ENCODE measurements at regions not wholly inside any gene's neighbourhood (a gene's known extent, or its start where the extent isn't known, plus 50 kb on each side); places are given as distances from the start of the nearest gene placed in this dataset.

DNA sequence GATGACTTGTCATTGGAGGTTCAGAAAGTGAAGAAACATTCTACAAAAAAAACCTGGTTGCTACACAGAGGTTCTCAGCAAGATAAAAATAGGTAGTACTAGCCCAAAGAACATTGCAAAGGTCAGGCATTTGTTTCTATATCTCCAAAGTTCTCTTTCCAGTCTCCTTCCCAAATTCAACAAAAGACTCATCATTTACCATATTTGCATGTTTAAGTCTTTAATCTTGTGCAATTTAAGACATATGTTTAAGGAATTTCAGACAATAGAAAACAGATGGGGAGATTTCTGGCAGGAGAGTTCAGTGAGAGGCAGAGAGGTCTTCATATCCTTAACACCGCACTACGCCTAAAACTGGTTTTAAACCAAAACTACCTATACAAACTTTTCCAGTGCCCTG, 173.8 kb upstream of the THBS1 start:
- in situ Hi-C loops (cut with HindIII; ENCODE audit: low pct_unique_long_range_greater_than_20kb, low sequenced_read_pairs) (no loop called here), intact Hi-C loops (cut with micrococcal nuclease; ENCODE audit: unreplicated experiment) (no loop called here)
- ChIA-PET CTCF (no interaction called here), POLR2A (no interaction called here)
- H3K4me3 ChIP-seq (ENCODE audit: low read depth in 2 of 2, low read length in 2 of 2), result no peak overlapping the region
- no TSS peak for BruUV-seq (replicated peaks)
- no peaks in the 10 kb centered on the region for H3K36me3 ChIP-seq (ENCODE audit: control insufficient read depth, insufficient read depth, low read length)
- no peak for TF ChIP-seq REST (IDR thresholded peaks at IDR 0.05; ENCODE audit: insufficient read depth in 1 of 2, low read depth in 2 of 2, low read length in 1 of 2)
- TF ChIP-seq POLR2AphosphoS5 (IDR thresholded peaks at IDR 0.05; ENCODE audit: low read depth, low read length), result no peak
- TF ChIP-seq TCF7L2 (IDR thresholded peaks at IDR 0.05; ENCODE audit: low read depth, low read length), result no peak
- no peak for TF ChIP-seq SIN3A (IDR thresholded peaks at IDR 0.05; ENCODE audit: borderline replicate concordance, insufficient read depth, low read depth, low read length)
- TF ChIP-seq, protein P1, sequence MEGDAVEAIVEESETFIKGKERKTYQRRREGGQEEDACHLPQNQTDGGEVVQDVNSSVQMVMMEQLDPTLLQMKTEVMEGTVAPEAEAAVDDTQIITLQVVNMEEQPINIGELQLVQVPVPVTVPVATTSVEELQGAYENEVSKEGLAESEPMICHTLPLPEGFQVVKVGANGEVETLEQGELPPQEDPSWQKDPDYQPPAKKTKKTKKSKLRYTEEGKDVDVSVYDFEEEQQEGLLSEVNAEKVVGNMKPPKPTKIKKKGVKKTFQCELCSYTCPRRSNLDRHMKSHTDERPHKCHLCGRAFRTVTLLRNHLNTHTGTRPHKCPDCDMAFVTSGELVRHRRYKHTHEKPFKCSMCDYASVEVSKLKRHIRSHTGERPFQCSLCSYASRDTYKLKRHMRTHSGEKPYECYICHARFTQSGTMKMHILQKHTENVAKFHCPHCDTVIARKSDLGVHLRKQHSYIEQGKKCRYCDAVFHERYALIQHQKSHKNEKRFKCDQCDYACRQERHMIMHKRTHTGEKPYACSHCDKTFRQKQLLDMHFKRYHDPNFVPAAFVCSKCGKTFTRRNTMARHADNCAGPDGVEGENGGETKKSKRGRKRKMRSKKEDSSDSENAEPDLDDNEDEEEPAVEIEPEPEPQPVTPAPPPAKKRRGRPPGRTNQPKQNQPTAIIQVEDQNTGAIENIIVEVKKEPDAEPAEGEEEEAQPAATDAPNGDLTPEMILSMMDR (IDR thresholded peaks at IDR 0.05), result no peak
- DNase-seq (ENCODE audit: low read depth, low spot score) (no peak), ATAC-seq (no peak)
- no peak overlapping the region for H3K27ac ChIP-seq (ENCODE audit: low read length)
- H3K9me3 ChIP-seq (ENCODE audit: control insufficient read depth, insufficient read depth, low read depth, low read length), result no peaks in the 10 kb centered on the region
- no peaks in the 10 kb centered on the region for H3K27me3 ChIP-seq (ENCODE audit: control insufficient read depth, insufficient read depth, low read length)
- H3K4me1 ChIP-seq (ENCODE audit: control insufficient read depth, insufficient read depth, low read length), result no peaks in the 10 kb centered on the region

DNA sequence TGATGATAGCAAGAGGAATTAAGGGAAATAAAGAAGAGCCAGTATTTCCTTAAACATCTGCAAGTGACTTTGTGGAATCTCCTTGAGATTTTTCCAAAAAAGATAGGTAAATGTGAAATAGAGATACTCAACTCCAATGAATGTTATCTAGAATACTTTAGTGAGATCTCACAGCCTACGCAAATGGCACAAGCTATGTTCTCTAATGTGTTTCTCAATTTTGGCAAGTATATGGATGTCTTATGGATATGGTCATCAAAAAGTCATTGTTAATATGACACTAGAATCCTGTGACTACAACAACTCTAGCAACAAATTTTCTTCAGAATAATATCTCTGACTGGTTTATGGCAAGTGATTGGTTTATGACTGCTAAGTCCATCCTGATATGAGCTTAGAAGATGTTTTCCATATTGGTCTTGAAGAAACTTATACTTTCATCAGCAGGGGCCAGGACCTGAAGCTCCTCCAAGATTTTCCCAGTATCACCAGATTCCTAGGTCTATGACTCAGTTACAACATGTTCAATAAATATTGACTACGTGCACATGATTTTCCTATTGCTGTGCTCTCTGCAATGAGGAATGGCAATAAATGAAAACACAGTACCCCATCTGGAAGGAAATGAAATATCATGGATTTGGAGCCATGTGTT, 170.9 kb upstream of the THBS1 start:
- DNase-seq (ENCODE audit: low read depth, low spot score), result no peak
- no peaks in the 10 kb centered on the region for H3K4me1 ChIP-seq (ENCODE audit: control insufficient read depth, insufficient read depth, low read length)
- intact Hi-C loops (cut with micrococcal nuclease; ENCODE audit: unreplicated experiment), result no loop called here
- no TSS peak for BruUV-seq (replicated peaks)
- no peaks in the 10 kb centered on the region for H3K9me3 ChIP-seq (ENCODE audit: control insufficient read depth, insufficient read depth, low read depth, low read length)
- ChIA-PET CTCF (no interaction called here), POLR2A (no interaction called here)
- no peaks in the 10 kb centered on the region for H3K27me3 ChIP-seq (ENCODE audit: control insufficient read depth, insufficient read depth, low read length)
- no peak overlapping the region for H3K4me3 ChIP-seq (ENCODE audit: low read depth in 2 of 2, low read length in 2 of 2)
- no peak overlapping the region for H3K27ac ChIP-seq (ENCODE audit: low read length)
- no peaks in the 10 kb centered on the region for H3K36me3 ChIP-seq (ENCODE audit: control insufficient read depth, insufficient read depth, low read length)
- in situ Hi-C loops (cut with HindIII; ENCODE audit: low pct_unique_long_range_greater_than_20kb, low sequenced_read_pairs), result no loop called here
- TF ChIP-seq, protein P1 (IDR thresholded peaks at IDR 0.05), result no peak
- TF ChIP-seq REST (IDR thresholded peaks at IDR 0.05; ENCODE audit: insufficient read depth in 1 of 2, low read depth in 2 of 2, low read length in 1 of 2), result no peak
- TF ChIP-seq POLR2AphosphoS5 (IDR thresholded peaks at IDR 0.05; ENCODE audit: low read depth, low read length), result no peak
- no peak for TF ChIP-seq TCF7L2 (IDR thresholded peaks at IDR 0.05; ENCODE audit: low read depth, low read length)
- TF ChIP-seq SIN3A (IDR thresholded peaks at IDR 0.05; ENCODE audit: borderline replicate concordance, insufficient read depth, low read depth, low read length), result no peak
- ATAC-seq, result no peak

Data from Panc1 (cell line).